GM21723 (cell line): ENCODE measurements at regions not wholly inside any gene's neighbourhood (a gene's known extent, or its start where the extent isn't known, plus 50 kb on each side); places are given as distances from the start of the nearest gene placed in this dataset.

Experiments
- ATAC-seq: cut with Tn5 transposase; IDR thresholded peaks from one replicate; pipeline ENCODE4 v1.9.1; 2021; ENCODE audit warnings: mild to moderate bottlenecking, moderate library complexity; ENCODE audit not compliant: unreplicated experiment

DNA sequence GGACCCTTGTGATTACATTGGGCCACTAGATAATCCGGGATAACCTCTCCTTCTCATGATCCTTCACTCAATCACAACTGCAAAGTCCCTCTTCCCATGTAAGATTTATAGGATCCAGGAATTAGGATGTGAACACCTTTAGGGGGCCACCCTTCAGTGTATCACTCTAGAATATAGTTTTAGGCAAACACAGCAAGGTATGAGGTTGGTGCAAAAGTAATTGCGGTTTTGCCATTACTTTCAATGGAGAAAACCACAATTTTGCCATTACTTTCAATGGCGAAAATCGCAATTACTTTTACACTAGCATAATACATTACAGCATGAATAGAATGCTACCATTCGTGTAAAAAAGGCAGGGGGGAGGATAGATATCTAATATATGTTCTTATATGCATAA lies 104.0 kb downstream of the BAMBI start:
- no peak for ATAC-seq

DNA sequence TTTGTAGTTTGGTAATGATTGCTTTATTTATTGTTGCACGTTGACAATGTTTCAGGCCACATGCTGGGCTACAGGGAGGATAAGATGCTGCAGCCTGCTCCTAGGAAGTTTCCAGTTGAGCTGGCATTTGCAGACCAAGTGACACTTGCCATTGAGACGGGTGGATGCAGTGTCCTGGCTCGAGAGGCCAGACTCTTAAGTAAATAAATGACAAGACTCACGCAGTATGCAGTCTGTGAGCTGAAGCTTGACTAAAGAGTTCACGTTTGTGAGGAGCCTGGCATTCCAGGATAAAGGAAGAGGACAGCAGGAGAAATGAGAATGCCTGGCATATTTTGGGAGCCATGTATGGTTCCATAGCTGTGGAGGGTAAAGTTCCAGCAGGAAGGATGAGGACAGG lies 105.8 kb downstream of the BAMBI start:
- ATAC-seq = no peak

DNA sequence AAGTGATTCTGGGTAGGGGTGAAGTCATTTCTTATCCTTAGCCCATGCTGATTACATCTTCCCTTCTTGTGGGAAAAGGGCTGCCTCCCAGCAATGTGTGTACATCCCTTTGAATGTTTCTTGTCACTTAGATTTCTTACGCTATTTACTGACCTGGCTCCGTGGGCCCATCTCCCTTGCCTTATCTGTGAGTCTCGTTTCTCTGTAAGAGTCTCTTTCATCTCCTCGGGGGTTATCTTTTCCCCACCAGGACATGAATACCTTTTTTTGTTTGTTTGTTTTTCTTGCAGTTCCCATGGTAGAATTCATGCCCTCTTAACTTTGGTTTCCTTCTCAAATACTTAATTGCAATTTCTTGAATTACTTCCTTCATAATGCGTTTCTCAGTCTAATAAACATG lies 107.7 kb downstream of the BAMBI start:
- no peak for ATAC-seq

DNA sequence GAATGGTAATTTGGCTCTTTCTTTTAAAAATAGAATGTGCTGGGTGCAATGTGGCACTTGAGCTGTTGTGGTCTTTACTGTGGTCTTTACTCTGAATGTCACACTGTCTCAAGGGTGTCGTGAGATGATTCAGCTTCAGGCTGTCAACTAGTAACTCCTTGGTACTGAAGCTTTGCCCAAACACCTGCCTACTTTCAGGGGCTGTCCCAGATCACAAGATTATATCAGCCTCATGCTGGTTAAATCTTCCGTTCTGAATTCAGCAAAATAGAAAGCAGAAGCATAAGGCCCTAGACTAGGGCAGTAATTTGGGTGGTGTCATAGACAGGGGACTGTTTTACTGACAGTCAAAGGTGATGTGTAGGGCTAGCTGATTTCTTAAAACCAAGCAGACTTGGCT lies 110.9 kb downstream of the BAMBI start:
- peak; percentile 73 for ATAC-seq

DNA sequence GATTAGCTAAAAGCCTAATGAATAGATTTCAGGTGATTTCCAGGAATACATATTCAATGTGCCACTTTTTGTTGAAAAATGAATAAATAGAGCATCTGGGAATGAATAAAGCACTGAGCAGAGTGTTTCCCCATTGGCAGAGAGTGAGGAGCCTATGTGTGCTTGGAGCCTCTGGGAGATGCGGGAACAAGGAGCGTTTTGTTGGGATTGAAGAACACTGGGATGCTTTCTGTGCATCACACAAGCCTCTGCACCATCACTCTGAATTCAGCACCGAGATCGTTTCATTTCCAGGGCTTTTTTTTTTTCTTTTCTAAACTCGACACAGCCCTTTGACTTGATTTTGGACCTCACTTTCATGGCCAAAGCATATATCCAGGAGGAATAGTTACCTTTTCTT lies 111.4 kb downstream of the BAMBI start:
- ATAC-seq = no peak

DNA sequence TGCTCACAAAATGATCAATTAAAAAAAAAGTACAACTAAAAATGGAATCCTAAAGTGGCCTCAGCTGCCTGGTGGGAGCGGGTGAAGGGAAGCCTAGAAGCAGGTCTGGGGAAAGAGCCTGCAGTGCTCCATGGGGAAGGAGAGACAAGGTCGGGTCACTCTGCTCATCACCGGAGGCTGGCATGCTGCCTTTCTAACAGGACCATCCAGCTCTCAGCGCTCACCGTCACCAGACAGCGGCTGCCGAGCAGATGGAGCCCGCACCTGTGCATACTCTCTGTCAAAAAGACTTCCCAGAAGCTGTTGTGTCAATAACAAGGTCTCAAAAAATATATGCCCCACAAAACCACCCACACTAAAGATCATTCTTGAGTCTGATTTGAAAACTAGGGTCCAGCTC lies 112.8 kb downstream of the BAMBI start:
- ATAC-seq = no peak

DNA sequence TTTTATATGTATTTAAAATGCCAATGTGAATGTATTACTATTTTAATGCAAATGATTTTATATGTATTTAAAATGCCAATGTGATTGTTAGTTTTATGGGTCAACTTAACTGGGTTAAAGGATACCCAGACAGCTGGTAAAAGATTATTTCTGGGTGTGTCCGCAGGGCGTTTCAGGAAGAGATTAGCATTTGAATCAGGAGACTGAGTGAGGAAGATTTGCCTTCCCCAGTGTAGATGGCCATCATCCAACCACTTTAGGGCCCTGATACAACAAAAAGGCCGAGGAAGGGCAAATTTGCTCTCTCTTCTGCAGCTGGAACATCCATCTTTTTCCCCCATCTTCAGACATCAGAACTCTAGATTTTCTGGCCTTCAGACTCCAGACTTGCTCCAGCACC lies 116.2 kb downstream of the BAMBI start:
- ATAC-seq = no peak

DNA sequence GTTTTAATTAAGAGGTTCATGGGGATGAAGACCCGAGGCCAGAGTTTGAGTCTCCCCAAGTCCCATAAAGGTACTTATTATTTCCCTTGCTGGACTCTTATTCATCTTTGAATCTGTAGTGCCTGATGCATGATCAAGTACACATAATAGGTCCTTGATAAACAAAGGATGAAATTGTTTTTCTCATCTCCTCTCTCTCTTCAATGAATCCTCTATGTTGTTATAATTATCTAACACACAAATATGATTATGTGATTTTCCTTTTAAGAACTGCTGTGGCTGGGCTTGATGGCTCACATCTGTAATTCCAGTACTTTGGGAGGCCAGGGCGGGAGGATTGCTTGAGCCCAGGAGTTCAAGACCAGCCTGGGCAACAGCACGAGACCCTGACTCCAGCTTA lies 117.7 kb downstream of the BAMBI start:
- ATAC-seq = no peak

DNA sequence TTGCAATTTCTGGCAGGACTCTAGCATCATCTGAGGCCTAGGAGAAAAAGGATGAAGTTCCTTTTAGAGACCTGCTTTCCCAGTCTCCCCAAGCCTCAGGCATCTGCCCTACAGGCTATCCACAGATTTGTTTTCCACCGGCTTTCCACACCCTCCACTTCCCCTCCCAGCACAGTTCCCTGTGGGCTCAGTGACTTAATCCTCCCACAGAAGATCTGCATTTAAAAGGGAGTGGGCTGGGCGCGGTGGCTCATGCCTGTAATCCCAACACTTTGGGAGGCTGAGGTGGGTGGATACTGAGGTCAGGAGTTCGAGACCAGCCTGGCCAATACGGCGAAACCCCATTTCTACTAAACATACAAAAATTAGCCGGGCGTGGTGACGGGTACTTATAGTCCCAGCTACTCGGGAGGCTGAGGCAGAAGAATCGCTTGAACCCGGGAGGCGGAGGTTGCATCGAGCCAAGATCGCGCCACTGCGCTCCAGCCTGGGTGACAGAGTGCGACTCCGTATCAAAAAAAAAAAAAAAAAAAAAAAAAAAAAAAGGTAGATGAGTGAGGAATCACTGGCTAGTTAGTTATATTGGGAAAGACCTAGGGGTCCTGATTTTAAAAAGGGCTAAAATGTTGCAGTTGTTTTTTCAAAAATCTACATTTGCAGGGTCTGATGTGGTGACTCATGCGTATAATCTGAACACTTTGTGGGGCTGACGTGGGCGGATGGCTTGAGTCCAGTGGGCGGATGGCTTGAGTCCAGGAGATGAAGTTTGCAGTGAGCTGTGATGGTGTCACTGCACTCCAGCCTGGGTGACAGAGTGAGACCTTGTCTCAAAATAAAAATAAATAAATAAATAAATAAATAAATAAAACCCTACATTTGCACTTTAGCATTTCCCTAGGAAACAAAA lies 119.5 kb downstream of the BAMBI start:
- ATAC-seq = no peak

DNA sequence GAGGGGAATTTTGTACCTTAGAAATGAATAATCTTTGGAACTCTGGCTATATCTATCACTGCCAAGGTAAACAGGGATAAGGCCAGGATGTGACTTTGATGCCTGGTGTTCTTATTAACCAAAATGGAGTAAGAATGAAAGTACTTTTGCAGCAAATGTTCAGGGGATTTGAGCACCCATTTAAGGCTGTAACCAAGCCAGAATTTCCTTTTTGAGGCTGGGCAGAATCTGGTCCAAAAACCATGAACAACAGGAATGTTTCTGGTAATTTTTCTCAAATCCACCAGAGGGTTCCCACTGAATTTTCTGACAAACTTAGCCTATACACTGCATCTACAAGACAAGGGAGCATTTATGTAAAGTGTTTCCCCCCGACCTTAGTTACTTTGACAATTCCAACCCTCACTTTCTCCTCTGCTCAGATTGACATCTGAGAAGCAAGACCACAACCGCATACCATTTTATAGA lies 120.6 kb downstream of the BAMBI start:
- ATAC-seq = no peak

DNA sequence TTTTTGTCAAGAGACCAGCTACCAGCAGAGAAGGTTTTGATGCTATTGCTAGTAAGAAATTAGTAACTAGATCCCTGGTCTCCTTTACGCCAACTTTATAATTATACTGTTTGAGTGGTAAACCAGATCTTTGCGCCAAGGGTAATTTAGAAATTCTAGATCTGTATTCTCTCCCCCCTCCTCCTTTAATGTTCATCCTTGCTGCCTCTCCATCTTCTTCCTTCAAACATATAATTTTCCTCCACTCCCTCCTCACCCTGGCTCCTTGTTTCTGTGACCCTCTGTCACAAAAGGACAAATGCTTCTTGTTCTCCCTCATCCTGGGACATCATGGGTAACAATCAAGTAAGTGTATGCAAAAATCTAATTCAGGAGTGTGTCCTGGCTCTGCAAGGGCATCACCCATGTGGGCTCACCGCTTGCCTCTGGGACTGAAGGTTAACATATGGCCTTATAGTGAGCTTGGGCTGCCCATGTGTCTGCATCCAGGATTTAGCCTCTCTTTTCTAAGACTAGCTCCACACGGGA lies 121.2 kb downstream of the BAMBI start:
- no peak for ATAC-seq

DNA sequence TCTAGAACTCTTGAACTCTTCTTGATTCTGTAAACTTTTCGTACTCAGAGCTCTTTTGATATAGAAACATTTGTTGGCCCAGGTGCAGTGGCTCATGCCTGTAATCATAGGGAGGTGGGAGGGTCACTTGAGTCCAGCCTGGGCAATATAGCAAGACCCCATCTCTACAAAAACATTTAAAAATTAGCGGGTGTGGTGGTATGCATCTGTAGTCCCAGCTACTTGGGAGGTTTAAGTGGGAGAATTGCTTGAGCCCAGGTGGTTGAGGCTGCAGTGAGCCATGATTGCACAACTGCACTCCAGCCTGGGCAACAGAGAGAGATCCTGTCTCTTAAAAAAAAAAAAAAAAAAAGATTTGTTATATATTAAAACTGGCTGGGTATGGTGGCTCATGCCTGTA lies 121.6 kb downstream of the BAMBI start:
- no peak for ATAC-seq

DNA sequence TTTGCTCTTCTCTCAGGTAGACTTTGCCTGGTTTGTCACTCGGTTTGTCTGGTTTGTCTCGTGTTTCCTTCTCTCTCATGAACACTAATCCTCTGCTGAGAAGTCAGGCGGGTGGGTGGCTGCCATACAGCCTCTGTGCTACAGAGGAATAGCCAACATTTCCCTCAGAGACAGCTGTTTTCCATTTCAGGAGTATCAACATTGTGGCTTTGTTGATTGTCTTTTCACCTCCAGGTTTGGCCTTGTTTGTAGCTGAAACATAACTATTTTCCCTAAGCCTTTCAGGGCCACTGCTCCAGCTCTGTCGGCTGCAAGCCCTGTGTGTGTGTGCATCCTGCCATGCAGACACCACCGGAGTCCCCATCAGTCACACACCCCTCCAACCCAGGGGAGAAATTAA lies 122.8 kb downstream of the BAMBI start:
- ATAC-seq = no peak

DNA sequence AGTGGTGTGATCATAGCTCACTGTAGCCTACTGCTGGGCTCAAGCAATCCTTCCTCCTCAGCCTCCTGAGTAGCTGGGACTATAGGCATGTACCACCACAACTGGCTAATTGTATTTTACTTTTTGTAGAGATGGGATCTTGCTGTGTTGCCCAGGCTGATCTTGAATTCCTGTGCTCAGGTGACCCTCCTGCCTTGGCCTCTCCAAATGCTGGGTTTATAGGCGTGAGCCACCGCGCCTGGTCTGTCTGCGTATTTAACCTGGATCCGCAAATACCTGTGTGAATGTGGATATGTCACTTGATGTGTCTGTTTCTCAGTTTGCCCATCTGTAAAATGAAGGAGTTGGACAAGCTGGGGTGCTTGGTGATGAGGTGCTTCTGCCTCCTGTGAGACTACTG lies 123.9 kb downstream of the BAMBI start:
- ATAC-seq = no peak

DNA sequence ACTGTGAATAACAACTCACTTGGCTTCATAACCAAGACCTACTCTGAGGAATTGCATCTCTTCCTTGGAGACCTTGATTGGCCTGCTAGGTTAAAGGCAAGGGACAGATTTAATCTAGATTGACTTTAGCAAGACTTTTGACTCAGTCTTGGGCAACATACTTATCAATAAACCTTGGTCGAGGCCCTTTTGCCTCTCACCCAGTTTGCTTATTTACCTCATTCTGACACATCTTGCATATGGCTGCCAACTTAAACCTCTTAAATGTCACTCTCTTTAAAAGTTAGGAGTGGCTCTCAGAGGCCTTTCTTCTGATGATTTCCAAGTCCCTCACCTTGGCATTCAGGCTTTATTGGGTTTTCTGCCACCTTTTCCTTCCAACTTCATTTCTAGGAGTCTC lies 124.5 kb downstream of the BAMBI start:
- no peak for ATAC-seq

DNA sequence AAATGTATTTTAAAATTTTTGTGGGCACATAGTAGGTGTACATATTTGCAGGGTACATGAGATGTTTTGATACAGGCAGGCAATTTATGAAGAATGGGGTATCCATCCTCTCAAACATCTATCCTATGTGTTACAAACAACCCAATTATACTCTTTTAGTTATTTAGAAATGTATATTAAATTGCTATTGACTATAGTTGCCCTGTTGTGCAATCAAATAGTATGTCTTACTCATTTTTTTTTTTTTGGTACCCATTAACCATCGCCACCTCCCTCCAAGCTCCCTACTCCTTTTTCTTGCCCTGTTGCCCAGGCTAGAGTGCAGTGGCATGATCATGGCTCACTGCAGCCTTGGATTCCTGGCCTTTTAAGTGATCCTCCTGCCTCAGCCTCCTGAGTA lies 128.1 kb downstream of the BAMBI start:
- no peak for ATAC-seq

DNA sequence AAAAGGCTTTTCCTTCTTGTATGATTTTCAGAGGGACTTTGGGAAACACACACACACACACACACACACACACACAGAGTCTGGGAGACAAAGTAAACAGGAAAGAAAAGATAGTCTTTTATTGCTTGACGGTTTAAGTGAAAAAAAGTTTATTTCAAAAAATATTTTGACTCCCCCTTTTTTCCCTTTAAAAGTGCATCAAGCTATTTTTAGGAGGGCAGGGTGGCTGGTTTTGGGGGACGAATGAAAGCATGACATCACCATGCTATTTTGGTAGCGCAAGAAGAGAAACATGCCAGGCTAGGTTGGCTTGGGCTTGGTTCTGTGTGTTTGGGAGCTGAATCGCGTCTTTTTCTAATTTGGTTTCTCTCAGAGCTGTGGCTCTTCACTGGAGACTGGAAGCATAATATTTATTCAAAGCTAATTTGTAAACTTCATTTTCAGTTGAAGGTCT lies 129.2 kb downstream of the BAMBI start:
- ATAC-seq = no peak

DNA sequence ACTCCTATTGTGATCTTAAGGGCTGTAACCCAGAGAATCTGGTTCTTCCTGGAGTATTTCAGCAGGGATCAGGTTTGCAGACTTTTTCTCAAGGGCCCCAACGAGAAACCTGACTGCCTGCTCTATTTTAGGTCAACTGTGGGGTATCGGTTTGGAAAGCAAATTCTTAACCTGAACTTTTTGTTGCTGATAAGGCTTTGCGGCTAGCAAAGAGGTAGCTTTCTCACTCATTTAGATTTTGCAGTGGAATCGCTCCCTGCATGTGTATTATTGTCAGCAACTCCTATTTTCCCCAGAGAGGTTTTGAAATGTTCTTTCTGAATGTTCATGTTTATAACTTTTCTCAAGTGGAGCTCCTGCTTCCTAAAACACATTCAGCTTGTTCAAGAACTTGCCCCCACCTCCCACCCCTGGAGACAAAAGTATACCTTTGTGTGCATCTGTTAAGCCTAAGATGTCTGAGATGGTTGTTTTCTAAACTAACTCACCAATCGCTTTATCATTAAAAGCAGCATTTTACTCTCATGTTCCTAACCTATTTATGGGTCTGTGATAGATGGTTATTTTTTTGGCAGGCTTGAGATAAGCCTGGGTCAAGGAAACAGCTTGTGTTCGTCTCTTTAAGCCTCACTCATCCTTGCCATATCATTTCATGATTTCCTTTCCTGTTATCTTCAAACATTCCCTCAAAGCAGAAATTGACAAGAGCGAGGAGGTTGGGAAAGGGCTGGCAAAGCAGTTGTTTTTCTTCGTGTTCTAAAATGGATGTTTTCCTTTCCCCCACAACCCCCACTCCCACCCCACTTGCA lies 129.8 kb downstream of the BAMBI start:
- ATAC-seq = no peak

DNA sequence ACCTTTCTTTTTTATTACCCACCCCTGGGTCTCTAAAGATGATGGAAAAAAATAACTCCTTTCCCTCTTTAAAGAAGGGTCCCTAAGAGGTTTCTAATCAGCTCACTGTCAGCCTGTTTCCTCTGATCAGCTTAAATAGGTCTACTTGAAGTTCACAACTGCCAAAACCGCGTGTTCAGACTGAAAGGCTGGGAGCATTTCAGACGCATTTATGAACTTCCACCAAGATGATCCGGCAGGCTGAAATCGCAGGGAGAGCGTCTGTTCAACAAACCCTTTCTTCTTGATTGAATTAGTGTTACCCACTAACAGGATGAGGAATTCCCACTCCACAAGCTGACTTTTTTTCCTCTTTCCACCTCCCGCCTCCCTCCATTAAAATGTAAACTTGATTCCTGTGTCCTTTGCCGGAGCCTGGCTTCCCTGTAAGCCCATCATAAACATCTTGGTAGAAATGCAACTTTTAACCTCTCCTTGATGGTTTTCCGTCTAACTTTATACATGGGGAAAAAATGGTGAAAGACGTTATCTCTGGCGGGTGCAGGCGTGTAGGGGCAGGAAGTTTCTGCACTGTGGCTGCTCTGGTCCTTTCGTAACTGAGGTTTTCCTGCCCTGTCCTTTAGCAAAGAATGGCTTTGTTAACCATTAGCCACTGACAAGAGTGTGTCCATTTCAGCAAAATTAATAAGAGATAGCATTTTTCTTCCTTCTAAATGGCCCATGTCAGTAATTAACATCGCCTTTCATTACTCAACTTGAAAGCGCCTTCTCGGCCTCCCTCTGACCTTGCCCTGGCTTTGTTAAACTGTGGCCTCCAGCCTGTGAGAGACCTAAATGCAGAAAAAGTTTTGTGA lies 130.7 kb downstream of the BAMBI start:
- no peak for ATAC-seq

DNA sequence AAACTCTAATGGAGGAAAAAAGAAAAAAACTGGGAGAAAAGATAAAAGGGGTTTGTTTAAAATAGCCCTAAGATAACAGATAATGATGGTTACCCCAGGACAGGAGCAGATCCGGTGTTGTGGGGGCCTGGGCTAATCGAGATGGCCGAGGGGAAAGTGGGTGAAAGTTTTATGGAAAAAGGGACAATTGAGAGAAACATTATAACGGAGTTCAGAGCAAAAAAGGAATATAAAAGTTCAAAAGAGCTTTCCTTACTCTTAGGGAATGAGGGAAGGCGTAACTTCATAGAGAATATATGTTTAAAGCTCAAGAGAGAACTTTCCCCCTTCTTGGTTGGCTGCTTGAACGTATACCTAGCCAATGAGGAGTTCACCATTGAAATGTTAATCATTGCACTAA lies 131.4 kb downstream of the BAMBI start:
- ATAC-seq = no peak
